ENCODE measurements at regions not wholly inside any gene's neighbourhood (a gene's known extent, or its start where the extent isn't known, plus 50 kb on each side); places are given as distances from the start of the nearest gene placed in this dataset.

- Mint-ChIP-seq H3K27ac (no peak overlapping the region), H3K4me3 (no peak overlapping the region), H3K36me3 (ENCODE audit: low read depth) (no peaks in the 10 kb centered on the region), H3K27me3 (no peaks in the 10 kb centered on the region), H3K4me1 (ENCODE audit: low read depth) (no peaks in the 10 kb centered on the region), H3K9me3 (no peaks in the 10 kb centered on the region)
- DNase-seq = no peak
Observed at GRCh38 chr12:24496755-24497154, 452.1 kb downstream of the BCAT1 start.

GRCh38 chr12:24494401-24494800 is 454.5 kb downstream of the BCAT1 start:
- H3K27ac Mint-ChIP-seq = no peak overlapping the region

GRCh38 chr12:24491968-24492367 is 456.9 kb downstream of the BCAT1 start:
- DNase-seq = no peak
- no peak overlapping the region for H3K27ac Mint-ChIP-seq
- H3K36me3 Mint-ChIP-seq (ENCODE audit: low read depth) = no peaks in the 10 kb centered on the region
- no peaks in the 10 kb centered on the region for H3K9me3 Mint-ChIP-seq
- H3K27me3 Mint-ChIP-seq = no peaks in the 10 kb centered on the region
- no peaks in the 10 kb centered on the region for H3K4me1 Mint-ChIP-seq (ENCODE audit: low read depth)
- H3K4me3 Mint-ChIP-seq = no peak overlapping the region

More at GRCh38 chr12:24494401-24494800, 454.5 kb downstream of the BCAT1 start:
- H3K4me3 Mint-ChIP-seq = no peak overlapping the region
- H3K36me3 Mint-ChIP-seq (ENCODE audit: low read depth) = no peaks in the 10 kb centered on the region
- no peak for DNase-seq
- no peaks in the 10 kb centered on the region for H3K27me3 Mint-ChIP-seq
- H3K4me1 Mint-ChIP-seq (ENCODE audit: low read depth) = no peaks in the 10 kb centered on the region
- H3K9me3 Mint-ChIP-seq = no peaks in the 10 kb centered on the region

- Mint-ChIP-seq H3K27me3 (no peaks in the 10 kb centered on the region), H3K4me1 (ENCODE audit: low read depth) (no peaks in the 10 kb centered on the region), H3K27ac (no peak overlapping the region), H3K36me3 (ENCODE audit: low read depth) (no peaks in the 10 kb centered on the region), H3K4me3 (no peak overlapping the region), H3K9me3 (no peaks in the 10 kb centered on the region)
- no peak for DNase-seq
Observed at GRCh38 chr12:24489939-24490338, 459.0 kb downstream of the BCAT1 start.

DNA sequence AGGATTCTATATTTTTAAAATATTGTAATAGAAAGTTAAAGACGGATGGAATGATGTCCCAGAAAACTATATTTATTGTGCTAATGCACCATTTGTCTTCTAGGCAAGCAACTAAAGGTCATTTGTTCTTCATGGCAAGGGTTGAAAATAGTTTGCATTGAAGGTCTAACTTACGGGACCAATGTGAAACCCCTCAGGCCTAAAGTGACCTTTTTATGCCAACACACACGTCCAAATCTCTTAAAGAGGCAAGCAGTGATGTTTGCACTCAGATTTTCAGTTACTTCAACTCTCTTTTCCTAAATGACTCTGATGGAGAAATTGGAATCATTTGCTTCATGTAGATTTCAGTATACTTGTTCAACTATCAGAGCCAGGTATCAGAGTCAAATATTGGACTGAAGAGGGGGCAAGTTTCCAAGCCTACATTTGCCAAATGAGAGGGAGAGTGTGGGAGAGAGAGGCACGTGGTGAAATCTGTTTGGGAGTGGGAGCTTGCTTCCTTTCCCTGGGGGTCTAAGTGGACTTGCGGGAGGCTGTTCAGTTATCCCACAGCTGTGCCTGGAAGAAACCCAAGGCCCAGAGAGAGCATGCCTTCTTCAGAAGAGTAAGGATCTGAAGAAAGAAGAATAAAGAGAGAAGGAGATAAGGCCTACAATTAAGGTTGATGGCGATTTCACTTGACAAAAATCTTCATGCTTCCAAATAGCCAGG is 459.8 kb downstream of the BCAT1 start:
- Mint-ChIP-seq H3K27ac (no peak overlapping the region), H3K36me3 (ENCODE audit: low read depth) (no peaks in the 10 kb centered on the region), H3K27me3 (no peaks in the 10 kb centered on the region), H3K9me3 (no peaks in the 10 kb centered on the region), H3K4me1 (ENCODE audit: low read depth) (no peaks in the 10 kb centered on the region), H3K4me3 (no peak overlapping the region)
- no peak for DNase-seq

GRCh38 chr12:24488091-24488596 is 460.8 kb downstream of the BCAT1 start:
- Mint-ChIP-seq H3K27ac (no peak overlapping the region), H3K9me3 (no peaks in the 10 kb centered on the region), H3K27me3 (no peaks in the 10 kb centered on the region), H3K4me3 (no peak overlapping the region), H3K4me1 (ENCODE audit: low read depth) (no peaks in the 10 kb centered on the region), H3K36me3 (ENCODE audit: low read depth) (no peaks in the 10 kb centered on the region)
- no peak for DNase-seq

GRCh38 chr12:24487606-24488005 is 461.3 kb downstream of the BCAT1 start:
- DNase-seq = no peak
- Mint-ChIP-seq H3K27me3 (no peaks in the 10 kb centered on the region), H3K4me3 (no peak overlapping the region)

DNA sequence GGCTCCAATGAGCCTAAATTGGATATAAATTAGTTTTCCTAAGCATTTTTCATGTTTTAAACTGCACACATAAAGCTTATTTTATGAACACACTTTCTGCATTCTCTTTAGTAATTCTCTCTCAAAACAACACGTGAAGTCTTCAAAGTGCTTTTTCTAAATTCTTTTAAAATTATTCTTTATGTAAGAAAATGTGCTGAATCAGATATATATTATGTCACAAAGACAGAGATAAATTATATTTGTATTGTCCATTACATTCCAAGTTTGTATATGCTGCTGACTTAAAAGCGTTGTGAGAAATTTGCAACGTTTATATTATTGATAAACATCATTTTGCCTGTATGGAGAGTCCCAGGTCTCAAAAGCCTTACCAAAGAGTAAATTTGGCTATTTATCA is 465.2 kb downstream of the BCAT1 start:
- Mint-ChIP-seq H3K9me3 (no peaks in the 10 kb centered on the region), H3K27me3 (no peaks in the 10 kb centered on the region), H3K36me3 (ENCODE audit: low read depth) (no peaks in the 10 kb centered on the region), H3K4me1 (ENCODE audit: low read depth) (no peaks in the 10 kb centered on the region), H3K4me3 (no peak overlapping the region), H3K27ac (no peak overlapping the region)
- DNase-seq = no peak

More at GRCh38 chr12:24487606-24488005, 461.3 kb downstream of the BCAT1 start:
- H3K36me3 Mint-ChIP-seq (ENCODE audit: low read depth) = no peaks in the 10 kb centered on the region
- no peaks in the 10 kb centered on the region for H3K4me1 Mint-ChIP-seq (ENCODE audit: low read depth)
- no peaks in the 10 kb centered on the region for H3K9me3 Mint-ChIP-seq
- H3K27ac Mint-ChIP-seq = no peak overlapping the region

DNA sequence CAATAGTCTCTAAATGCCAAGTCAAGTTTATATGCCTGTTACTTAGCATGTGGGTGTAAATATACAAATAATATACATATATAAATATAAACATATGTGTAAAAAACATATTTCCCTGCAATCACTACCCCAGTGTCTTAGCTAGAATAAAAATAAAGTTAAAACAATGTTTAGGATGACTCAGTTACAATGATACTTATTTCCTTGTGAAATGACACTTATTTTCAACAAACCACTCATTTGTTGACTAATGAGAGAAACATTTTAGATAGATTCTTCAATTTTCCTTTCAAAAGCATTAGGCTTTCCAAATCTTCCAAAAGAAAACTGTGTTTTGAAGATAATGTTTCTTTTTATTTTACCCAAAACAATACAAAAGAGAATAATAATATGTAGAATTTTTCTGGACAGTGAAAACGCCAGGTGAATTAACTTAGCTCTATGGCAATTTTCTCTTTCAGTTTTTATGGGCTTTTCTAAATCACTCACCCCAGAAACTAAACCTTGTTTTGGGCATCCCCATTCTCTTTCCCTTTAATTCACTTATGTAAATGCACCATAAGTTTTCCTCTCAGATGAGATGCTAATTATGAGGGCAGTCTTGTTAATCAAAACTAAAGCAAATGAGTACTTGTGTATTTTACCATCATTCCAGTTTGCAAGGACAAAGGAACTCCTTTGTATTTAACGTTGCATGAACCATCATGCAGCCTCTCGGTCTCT is 465.9 kb downstream of the BCAT1 start:
- no peaks in the 10 kb centered on the region for H3K4me1 Mint-ChIP-seq (ENCODE audit: low read depth)
- no peaks in the 10 kb centered on the region for H3K27me3 Mint-ChIP-seq
- H3K9me3 Mint-ChIP-seq = no peaks in the 10 kb centered on the region
- H3K4me3 Mint-ChIP-seq = no peak overlapping the region
- DNase-seq = no peak
- H3K27ac Mint-ChIP-seq = no peak overlapping the region
- no peaks in the 10 kb centered on the region for H3K36me3 Mint-ChIP-seq (ENCODE audit: low read depth)

DNA sequence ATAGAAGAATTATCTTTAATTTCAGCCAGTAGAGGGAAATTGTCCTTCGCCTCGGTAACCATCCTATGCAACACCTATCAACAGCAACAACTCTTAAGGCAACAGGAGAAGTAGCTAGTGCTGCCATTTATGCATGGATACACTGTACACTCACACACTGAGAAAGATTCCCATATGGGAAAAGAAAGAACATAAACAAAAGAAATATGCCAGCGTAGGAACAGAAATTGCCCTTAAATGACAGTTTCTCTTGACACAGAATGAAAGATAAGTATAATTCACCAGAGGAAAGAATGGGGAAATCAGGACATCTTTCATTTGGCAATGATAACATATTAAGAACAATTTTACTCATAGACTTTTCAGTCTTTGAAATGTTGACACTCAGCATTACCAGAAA is 466.9 kb downstream of the BCAT1 start:
- Mint-ChIP-seq H3K36me3 (ENCODE audit: low read depth) (no peaks in the 10 kb centered on the region), H3K27ac (no peak overlapping the region), H3K4me1 (ENCODE audit: low read depth) (no peaks in the 10 kb centered on the region), H3K4me3 (no peak overlapping the region), H3K27me3 (no peaks in the 10 kb centered on the region), H3K9me3 (no peaks in the 10 kb centered on the region)
- DNase-seq = no peak

DNA sequence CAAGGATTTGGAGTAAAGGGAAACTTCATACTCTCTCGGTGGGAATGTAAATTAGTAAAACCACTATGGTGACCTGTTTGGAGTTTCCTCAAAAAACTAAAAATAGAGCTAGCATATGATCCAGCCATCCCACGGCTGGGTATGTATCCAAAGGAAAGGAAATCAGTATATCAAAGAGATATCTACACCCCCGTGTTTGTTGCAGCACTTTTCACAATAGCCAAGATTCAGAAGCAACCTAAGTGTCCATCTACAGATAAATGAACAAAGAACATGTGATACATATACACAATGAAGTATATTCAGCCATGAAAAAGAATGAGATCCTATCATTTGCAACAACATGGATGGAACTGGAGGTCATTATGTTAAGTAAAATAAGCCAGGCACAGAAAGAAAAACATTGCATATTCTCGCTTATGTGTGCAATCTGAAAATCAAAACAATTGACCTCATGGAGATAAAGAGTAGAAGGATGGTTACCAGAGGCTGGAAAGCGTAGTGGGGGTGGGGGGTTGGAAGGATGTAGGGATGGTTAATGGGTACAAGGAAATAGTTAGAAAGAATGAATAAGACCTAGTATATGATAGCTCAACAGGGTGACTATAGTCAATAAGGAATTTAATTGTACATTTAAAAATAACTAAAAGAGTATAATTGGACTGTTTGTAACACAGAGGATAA is 468.0 kb downstream of the BCAT1 start:
- Mint-ChIP-seq H3K9me3 (no peaks in the 10 kb centered on the region), H3K27ac (no peak overlapping the region), H3K4me3 (no peak overlapping the region), H3K36me3 (ENCODE audit: low read depth) (no peaks in the 10 kb centered on the region), H3K27me3 (no peaks in the 10 kb centered on the region), H3K4me1 (ENCODE audit: low read depth) (no peaks in the 10 kb centered on the region)
- DNase-seq = no peak

GRCh38 chr12:24479131-24479530 is 469.8 kb downstream of the BCAT1 start:
- Mint-ChIP-seq H3K27me3 (no peaks in the 10 kb centered on the region), H3K9me3 (no peaks in the 10 kb centered on the region), H3K4me3 (no peak overlapping the region), H3K36me3 (ENCODE audit: low read depth) (no peaks in the 10 kb centered on the region), H3K27ac (no peak overlapping the region), H3K4me1 (ENCODE audit: low read depth) (no peaks in the 10 kb centered on the region)
- DNase-seq = no peak

DNA sequence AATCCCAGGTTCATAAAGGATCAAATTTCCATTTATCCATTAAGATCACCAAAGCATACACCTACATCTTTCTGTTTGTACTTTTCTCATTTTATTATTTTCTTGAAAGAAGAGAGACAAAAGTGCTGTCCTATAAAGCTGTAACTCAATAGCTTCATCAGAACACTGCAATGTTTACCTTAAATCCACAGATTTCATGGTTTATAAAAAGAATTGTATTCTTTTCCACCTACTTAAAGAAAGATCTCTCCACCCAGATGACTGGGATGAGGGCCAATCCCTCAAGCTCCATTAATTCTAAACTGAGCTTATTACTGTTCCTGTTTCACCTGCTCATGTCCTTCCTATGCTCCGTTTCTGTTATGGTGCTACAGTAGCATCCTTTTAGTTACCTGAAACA is 470.6 kb downstream of the BCAT1 start:
- no peaks in the 10 kb centered on the region for H3K4me1 Mint-ChIP-seq (ENCODE audit: low read depth)
- DNase-seq = no peak
- H3K9me3 Mint-ChIP-seq = no peaks in the 10 kb centered on the region
- no peak overlapping the region for H3K4me3 Mint-ChIP-seq
- H3K27ac Mint-ChIP-seq = no peak overlapping the region
- no peaks in the 10 kb centered on the region for H3K27me3 Mint-ChIP-seq
- no peaks in the 10 kb centered on the region for H3K36me3 Mint-ChIP-seq (ENCODE audit: low read depth)

GRCh38 chr12:24476310-24476709 is 472.6 kb downstream of the BCAT1 start:
- no peaks in the 10 kb centered on the region for H3K36me3 Mint-ChIP-seq (ENCODE audit: low read depth)
- no peaks in the 10 kb centered on the region for H3K4me1 Mint-ChIP-seq (ENCODE audit: low read depth)
- H3K27me3 Mint-ChIP-seq = no peaks in the 10 kb centered on the region
- no peak overlapping the region for H3K27ac Mint-ChIP-seq
- H3K9me3 Mint-ChIP-seq = no peaks in the 10 kb centered on the region
- H3K4me3 Mint-ChIP-seq = no peak overlapping the region
- no peak for DNase-seq

GRCh38 chr12:24475337-24475736 is 473.6 kb downstream of the BCAT1 start:
- Mint-ChIP-seq H3K27ac (no peak overlapping the region), H3K27me3 (no peaks in the 10 kb centered on the region), H3K36me3 (ENCODE audit: low read depth) (no peaks in the 10 kb centered on the region), H3K4me3 (no peak overlapping the region), H3K9me3 (no peaks in the 10 kb centered on the region), H3K4me1 (ENCODE audit: low read depth) (no peaks in the 10 kb centered on the region)
- no peak for DNase-seq
